Mesothelial cell of epicardium (in vitro differentiated cells): ENCODE measurements at regions not wholly inside any gene's neighbourhood (a gene's known extent, or its start where the extent isn't known, plus 50 kb on each side); places are given as distances from the start of the nearest gene placed in this dataset.

Experiments used
- DNase-seq, 2 experiments: peaks; one replicate each; pipeline ENCODE4 v3.0.0; 2021; ENCODE audit warnings: low spot score in 2 of 2; ENCODE audit not compliant: unreplicated experiment in 2 of 2
- H3K27ac Mint-ChIP-seq: 2 replicates; pipeline ENCODE4 v1.8.0; 2021; ENCODE audit warnings: mixed read lengths
- H3K27me3 Mint-ChIP-seq: 2 replicates; pipeline ENCODE4 v1.8.0; 2021; ENCODE audit warnings: low read depth, mixed read lengths
- H3K36me3 Mint-ChIP-seq: 2 replicates; pipeline ENCODE4 v1.8.0; 2021; ENCODE audit warnings: mixed read lengths
- H3K4me1 Mint-ChIP-seq: 2 replicates; pipeline ENCODE4 v1.8.0; 2021; ENCODE audit warnings: mixed read lengths
- H3K4me3 Mint-ChIP-seq: 2 replicates; pipeline ENCODE4 v1.8.0; 2021; ENCODE audit warnings: mild to moderate bottlenecking, moderate library complexity, mixed read lengths
- H3K9me3 Mint-ChIP-seq: 2 replicates; pipeline ENCODE4 v1.8.0; 2021; ENCODE audit warnings: mixed read lengths
- TF ChIP-seq, protein P1 (sequence below): fragments of 200-600 bp; sonication (generic); IDR thresholded peaks from one replicate; pipeline ENCODE4 v1.5.0; 2021; ENCODE audit warnings: antibody characterized with exemption; ENCODE audit not compliant: unreplicated experiment

DNA sequence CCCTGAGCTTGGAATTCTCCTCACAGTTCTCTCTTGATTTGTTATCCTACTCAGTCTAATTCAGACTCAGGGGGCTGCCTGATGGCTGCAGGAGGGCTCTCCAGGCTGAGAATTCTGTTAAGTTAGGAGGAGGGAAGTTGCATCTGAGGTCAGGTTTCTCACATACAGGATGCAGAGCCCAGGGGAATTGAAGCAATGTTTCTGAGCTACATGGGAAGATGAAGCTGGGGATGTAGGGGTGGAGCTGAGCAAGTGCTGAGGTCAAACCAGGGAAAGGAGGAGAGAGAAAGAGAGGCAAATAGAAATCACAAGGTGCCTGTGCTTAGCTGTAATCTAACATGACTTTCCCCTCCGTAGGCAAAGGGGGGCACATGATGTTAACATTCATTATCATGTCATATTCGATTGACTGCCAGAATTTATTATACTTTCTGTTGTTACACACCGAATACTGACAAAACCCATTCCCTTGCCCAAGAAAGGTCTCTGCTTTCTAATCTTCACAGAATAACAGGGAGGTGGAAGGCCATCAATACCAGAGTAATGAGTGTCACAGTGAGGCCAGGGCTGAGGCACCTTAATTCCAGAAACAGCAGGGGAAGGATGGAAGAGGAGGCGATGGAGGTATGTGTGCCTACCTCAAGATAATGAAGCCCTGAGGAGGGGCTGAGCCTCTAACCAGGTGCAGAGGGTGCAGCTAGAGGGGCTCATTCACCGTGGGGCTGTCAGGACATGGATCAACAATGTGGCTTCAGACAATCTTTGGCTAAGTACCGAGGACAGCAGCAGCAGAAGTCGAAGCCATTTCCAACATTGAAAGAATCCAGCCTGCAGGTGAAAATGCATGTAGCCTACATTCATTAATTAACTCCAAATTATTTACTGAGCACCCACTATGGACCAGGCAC lies 205.4 kb upstream of the SNX19 start:
- TF ChIP-seq, protein P1, sequence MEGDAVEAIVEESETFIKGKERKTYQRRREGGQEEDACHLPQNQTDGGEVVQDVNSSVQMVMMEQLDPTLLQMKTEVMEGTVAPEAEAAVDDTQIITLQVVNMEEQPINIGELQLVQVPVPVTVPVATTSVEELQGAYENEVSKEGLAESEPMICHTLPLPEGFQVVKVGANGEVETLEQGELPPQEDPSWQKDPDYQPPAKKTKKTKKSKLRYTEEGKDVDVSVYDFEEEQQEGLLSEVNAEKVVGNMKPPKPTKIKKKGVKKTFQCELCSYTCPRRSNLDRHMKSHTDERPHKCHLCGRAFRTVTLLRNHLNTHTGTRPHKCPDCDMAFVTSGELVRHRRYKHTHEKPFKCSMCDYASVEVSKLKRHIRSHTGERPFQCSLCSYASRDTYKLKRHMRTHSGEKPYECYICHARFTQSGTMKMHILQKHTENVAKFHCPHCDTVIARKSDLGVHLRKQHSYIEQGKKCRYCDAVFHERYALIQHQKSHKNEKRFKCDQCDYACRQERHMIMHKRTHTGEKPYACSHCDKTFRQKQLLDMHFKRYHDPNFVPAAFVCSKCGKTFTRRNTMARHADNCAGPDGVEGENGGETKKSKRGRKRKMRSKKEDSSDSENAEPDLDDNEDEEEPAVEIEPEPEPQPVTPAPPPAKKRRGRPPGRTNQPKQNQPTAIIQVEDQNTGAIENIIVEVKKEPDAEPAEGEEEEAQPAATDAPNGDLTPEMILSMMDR: no peak
- Mint-ChIP-seq H3K4me3 (no peak overlapping the region), H3K27ac (no peak overlapping the region), H3K4me1 (no peaks in the 10 kb centered on the region), H3K27me3 (peaks cover 11% of the 10 kb centered on the region), H3K9me3 (peaks cover 27% of the 10 kb centered on the region), H3K36me3 (no peaks in the 10 kb centered on the region)
- no peak for DNase-seq

DNA sequence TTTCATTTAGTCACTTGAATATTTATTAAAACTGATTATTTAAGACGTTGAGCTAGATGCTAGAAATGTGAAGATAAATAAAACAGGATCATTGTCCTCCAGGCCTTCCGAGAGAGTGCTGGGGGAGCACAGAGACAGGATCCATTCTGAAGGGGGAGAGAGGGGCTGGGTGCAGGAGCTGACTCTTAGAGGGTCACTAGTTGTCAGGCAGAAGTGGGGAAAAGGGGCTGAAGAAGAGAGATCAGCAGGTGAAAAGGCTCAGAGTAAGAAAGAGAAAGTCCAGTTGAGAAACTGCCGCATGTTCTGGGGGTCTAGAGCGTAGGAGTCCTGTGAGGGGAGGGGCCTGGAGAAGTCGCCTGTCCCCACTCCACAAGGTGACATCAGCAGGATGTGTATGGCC lies 206.2 kb upstream of the SNX19 start:
- Mint-ChIP-seq H3K27me3 (peaks cover 11% of the 10 kb centered on the region), H3K9me3 (peaks cover 34% of the 10 kb centered on the region), H3K4me3 (no peak overlapping the region), H3K36me3 (no peaks in the 10 kb centered on the region), H3K4me1 (no peaks in the 10 kb centered on the region), H3K27ac (no peak overlapping the region)
- DNase-seq: no peak
- TF ChIP-seq, protein P1: no peak

DNA sequence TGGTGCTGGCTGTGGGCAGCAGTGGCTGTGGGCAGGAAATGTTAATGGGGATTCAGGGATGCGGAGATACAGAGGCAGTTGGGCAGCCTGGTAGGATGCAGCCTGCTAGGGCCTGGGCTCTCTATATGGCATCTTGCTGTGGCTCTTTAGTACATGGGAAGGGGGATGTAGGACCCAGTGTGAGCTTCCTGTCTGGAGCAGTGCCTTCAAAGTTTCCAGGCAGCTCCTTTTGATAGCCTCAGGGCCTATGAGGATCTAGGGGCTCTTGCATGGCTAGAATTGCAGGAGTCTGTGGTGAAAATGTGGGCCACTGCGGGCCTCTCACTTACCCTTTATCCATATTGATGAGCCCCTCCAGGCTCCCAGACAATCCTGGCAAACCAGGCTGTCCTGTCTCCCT lies 213.2 kb upstream of the SNX19 start:
- H3K4me3 Mint-ChIP-seq: no peak overlapping the region
- DNase-seq: no peak
- H3K9me3 Mint-ChIP-seq: peaks cover 33% of the 10 kb centered on the region
- no peaks in the 10 kb centered on the region for H3K4me1 Mint-ChIP-seq
- no peak overlapping the region for H3K27ac Mint-ChIP-seq
- no peaks in the 10 kb centered on the region for H3K36me3 Mint-ChIP-seq
- TF ChIP-seq, protein P1: no peak
- H3K27me3 Mint-ChIP-seq: peaks cover 9% of the 10 kb centered on the region

DNA sequence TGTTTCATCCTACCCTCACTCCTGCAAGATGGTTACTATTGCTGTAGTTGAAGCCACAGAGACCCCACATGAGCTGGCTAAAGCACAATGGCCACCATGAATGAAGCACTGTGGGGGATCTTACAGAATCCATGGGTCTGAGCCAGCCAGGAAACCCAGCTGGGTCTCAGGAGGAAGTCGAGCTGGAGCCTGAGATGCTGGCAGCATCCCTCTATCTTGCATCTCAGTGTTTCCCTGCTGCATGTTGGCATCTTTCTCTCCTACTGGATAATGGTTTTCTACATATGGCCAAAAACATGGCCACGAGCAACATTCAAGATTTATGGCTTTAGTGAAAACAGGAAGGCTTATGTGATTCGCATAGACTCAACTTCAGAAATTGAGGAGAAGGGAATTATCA lies 219.3 kb upstream of the SNX19 start:
- peaks cover 13% of the 10 kb centered on the region for H3K27me3 Mint-ChIP-seq
- no peak for DNase-seq
- TF ChIP-seq, protein P1: no peak
- H3K4me1 Mint-ChIP-seq: no peaks in the 10 kb centered on the region
- H3K9me3 Mint-ChIP-seq: no peaks in the 10 kb centered on the region
- H3K27ac Mint-ChIP-seq: no peak overlapping the region
- no peak overlapping the region for H3K4me3 Mint-ChIP-seq
- no peaks in the 10 kb centered on the region for H3K36me3 Mint-ChIP-seq

DNA sequence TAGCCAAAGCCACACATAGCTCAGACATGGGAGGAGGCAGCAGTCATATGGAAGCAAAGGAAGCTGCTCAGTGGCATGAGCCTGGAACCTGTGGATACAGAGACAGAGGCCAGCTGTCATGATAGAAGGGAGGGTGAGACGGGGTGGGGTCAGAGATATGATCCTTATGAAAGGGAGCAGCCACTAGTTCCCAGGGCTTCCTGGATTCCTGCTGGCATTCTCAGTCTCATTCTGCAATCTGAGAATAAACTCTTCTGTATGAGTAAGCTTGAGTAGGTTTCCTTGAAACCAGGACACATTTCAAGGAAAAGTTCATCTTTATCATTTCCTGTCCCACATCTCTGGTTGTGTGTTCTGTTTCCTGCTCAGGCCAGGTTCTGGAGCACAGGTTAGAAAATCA lies 220.2 kb upstream of the SNX19 start:
- TF ChIP-seq, protein P1: no peak
- Mint-ChIP-seq H3K27me3 (peaks cover 12% of the 10 kb centered on the region), H3K27ac (no peak overlapping the region), H3K9me3 (no peaks in the 10 kb centered on the region), H3K4me3 (no peak overlapping the region), H3K36me3 (no peaks in the 10 kb centered on the region), H3K4me1 (no peaks in the 10 kb centered on the region)
- DNase-seq: no peak
